Chondrocyte (in vitro differentiated cells): ENCODE measurements at regions not wholly inside any gene's neighbourhood (a gene's known extent, or its start where the extent isn't known, plus 50 kb on each side); places are given as distances from the start of the nearest gene placed in this dataset.

Experiments
- DNase-seq: peaks from one replicate; pipeline ENCODE4 v3.0.0; 2021; ENCODE audit warnings: mixed read lengths, low spot score
- H3K27ac Mint-ChIP-seq: one replicate; pipeline ENCODE4 v1.8.0; 2021; ENCODE audit warnings: mild to moderate bottlenecking, moderate library complexity, mixed read lengths; ENCODE audit not compliant: unreplicated experiment
- H3K27me3 Mint-ChIP-seq: 2 replicates; pipeline ENCODE4 v1.8.0; 2021; ENCODE audit warnings: low read depth, mixed read lengths
- H3K36me3 Mint-ChIP-seq: 2 replicates; pipeline ENCODE4 v1.8.0; 2021; ENCODE audit warnings: low read depth, mixed read lengths
- H3K4me1 Mint-ChIP-seq: 2 replicates; pipeline ENCODE4 v1.8.0; 2021; ENCODE audit warnings: low read depth, mild to moderate bottlenecking, mixed read lengths
- H3K4me3 Mint-ChIP-seq: one replicate; pipeline ENCODE4 v1.8.0; 2021; ENCODE audit warnings: mild to moderate bottlenecking, moderate library complexity, mixed read lengths; ENCODE audit not compliant: unreplicated experiment
- H3K9me3 Mint-ChIP-seq: 2 replicates; pipeline ENCODE4 v1.8.0; 2021; ENCODE audit warnings: low read depth, mixed read lengths
- TF ChIP-seq, protein P1 (sequence below): fragments of 200-600 bp; sonication (generic); IDR thresholded peaks from 2 replicates; pipeline ENCODE4 v1.5.0; 2021; ENCODE audit warnings: antibody characterized with exemption, mild to moderate bottlenecking, moderate library complexity

GRCh38 chr3:24033818-24034217, 88.7 kb downstream of the NR1D2 start:
- no peak overlapping the region for H3K4me3 Mint-ChIP-seq
- H3K9me3 Mint-ChIP-seq, result peaks cover 27% of the 10 kb centered on the region
- H3K4me1 Mint-ChIP-seq, result peaks cover 3% of the 10 kb centered on the region
- peaks cover 5% of the 10 kb centered on the region for H3K36me3 Mint-ChIP-seq
- peaks cover 6% of the 10 kb centered on the region for H3K27me3 Mint-ChIP-seq
- TF ChIP-seq, protein P1, sequence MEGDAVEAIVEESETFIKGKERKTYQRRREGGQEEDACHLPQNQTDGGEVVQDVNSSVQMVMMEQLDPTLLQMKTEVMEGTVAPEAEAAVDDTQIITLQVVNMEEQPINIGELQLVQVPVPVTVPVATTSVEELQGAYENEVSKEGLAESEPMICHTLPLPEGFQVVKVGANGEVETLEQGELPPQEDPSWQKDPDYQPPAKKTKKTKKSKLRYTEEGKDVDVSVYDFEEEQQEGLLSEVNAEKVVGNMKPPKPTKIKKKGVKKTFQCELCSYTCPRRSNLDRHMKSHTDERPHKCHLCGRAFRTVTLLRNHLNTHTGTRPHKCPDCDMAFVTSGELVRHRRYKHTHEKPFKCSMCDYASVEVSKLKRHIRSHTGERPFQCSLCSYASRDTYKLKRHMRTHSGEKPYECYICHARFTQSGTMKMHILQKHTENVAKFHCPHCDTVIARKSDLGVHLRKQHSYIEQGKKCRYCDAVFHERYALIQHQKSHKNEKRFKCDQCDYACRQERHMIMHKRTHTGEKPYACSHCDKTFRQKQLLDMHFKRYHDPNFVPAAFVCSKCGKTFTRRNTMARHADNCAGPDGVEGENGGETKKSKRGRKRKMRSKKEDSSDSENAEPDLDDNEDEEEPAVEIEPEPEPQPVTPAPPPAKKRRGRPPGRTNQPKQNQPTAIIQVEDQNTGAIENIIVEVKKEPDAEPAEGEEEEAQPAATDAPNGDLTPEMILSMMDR, result no peak
- H3K27ac Mint-ChIP-seq, result no peak overlapping the region
- no peak for DNase-seq

- no peak for DNase-seq
- Mint-ChIP-seq H3K4me1 (peaks cover 5% of the 10 kb centered on the region), H3K4me3 (no peak overlapping the region), H3K36me3 (peaks cover 5% of the 10 kb centered on the region), H3K9me3 (peaks cover 27% of the 10 kb centered on the region), H3K27ac (no peak overlapping the region), H3K27me3 (peaks cover 6% of the 10 kb centered on the region)
- TF ChIP-seq, protein P1, result no peak
Observed at GRCh38 chr3:24034464-24034863, 89.4 kb downstream of the NR1D2 start.

GRCh38 chr3:24037971-24038370, 92.9 kb downstream of the NR1D2 start:
- H3K9me3 Mint-ChIP-seq, result peaks cover 9% of the 10 kb centered on the region
- no peak for DNase-seq
- no peak overlapping the region for H3K4me3 Mint-ChIP-seq
- peaks cover 2% of the 10 kb centered on the region for H3K27me3 Mint-ChIP-seq
- H3K27ac Mint-ChIP-seq, result no peak overlapping the region
- TF ChIP-seq, protein P1, result no peak
- peaks cover 2% of the 10 kb centered on the region for H3K36me3 Mint-ChIP-seq
- H3K4me1 Mint-ChIP-seq, result peaks cover 19% of the 10 kb centered on the region

GRCh38 chr3:24040311-24040710, 95.2 kb downstream of the NR1D2 start:
- H3K4me1 Mint-ChIP-seq, result peaks cover 29% of the 10 kb centered on the region

DNA sequence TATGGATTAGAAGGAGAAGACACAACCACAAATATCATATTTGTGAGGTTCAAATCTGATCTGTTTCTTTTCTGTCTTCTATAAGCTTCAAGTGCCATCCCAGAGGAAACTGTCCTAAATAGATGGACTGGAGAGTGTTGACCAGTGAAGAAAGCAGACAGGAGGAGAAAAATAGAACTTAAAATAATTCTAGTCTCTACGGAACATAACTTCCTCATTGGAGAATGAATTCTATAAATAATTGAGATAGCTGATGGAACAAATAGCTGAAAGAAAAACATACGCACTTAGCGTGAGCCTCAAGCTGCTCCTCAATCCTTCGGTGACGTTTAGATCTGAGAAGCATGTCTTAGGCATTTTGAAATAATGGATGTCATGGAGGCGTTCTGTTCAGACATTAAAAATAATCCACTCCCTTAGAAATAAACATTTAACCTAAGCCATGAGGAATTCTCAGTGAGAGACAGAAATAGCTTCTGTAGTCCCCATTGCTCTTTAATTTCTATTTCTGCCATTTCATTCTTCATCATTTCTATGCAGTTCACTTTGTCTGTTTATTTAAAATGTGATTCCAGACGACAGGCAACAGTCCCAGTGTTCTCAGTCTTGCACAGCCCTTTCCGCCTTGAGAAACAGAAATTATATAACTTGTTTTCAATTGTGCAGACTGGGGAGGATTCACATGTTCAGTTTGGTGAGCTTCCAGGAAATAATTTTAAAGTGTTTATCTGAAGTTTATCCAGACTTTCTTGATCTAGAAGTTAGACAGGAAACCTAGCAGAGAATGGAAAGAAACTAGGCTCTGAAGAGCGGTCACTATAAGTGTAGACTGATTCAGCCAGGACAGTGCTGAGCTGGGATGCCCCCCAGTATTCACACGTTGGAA, 97.3 kb downstream of the NR1D2 start:
- no peaks in the 10 kb centered on the region for H3K36me3 Mint-ChIP-seq
- peaks cover 3% of the 10 kb centered on the region for H3K9me3 Mint-ChIP-seq
- peak overlapping the region; percentile 33 for H3K4me3 Mint-ChIP-seq
- peaks cover 36% of the 10 kb centered on the region for H3K4me1 Mint-ChIP-seq
- DNase-seq, result no peak
- H3K27me3 Mint-ChIP-seq, result no peaks in the 10 kb centered on the region
- H3K27ac Mint-ChIP-seq, result peak overlapping the region; percentile 91
- TF ChIP-seq, protein P1, result no peak

More at GRCh38 chr3:24040311-24040710, 95.2 kb downstream of the NR1D2 start:
- Mint-ChIP-seq H3K36me3 (no peaks in the 10 kb centered on the region), H3K4me3 (no peak overlapping the region), H3K9me3 (peaks cover 3% of the 10 kb centered on the region), H3K27me3 (no peaks in the 10 kb centered on the region), H3K27ac (no peak overlapping the region)
- DNase-seq, result no peak
- TF ChIP-seq, protein P1, result no peak
